ENCODE measurements at regions not wholly inside any gene's neighbourhood (a gene's known extent, or its start where the extent isn't known, plus 50 kb on each side); places are given as distances from the start of the nearest gene placed in this dataset.

DNA sequence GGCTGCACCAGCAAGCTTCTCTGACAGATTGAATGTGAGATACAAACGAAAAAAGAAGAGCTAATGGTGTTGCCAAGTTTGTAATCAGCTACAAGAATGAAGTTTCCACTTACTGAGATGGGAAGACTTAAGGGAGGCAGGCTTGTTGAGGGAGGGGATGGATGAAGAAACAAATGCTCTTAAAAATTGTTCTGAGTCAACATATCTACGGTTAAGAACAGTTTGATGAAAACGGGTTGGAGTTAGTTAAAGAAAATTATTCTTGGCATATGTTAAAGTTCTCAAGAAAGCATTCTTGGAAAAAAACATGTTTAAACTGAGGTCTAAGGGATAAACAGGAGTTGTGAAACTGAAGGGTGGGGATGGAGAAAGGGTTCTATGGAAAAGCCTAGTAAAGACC lies 816.3 kb upstream of the HS3ST1 start:
- no peak for DNase-seq (ENCODE audit: low read depth)
- H3K4me3 ChIP-seq (ENCODE audit: control insufficient read depth, low read depth, low read length) = no peak overlapping the region
- TF ChIP-seq, protein P1, sequence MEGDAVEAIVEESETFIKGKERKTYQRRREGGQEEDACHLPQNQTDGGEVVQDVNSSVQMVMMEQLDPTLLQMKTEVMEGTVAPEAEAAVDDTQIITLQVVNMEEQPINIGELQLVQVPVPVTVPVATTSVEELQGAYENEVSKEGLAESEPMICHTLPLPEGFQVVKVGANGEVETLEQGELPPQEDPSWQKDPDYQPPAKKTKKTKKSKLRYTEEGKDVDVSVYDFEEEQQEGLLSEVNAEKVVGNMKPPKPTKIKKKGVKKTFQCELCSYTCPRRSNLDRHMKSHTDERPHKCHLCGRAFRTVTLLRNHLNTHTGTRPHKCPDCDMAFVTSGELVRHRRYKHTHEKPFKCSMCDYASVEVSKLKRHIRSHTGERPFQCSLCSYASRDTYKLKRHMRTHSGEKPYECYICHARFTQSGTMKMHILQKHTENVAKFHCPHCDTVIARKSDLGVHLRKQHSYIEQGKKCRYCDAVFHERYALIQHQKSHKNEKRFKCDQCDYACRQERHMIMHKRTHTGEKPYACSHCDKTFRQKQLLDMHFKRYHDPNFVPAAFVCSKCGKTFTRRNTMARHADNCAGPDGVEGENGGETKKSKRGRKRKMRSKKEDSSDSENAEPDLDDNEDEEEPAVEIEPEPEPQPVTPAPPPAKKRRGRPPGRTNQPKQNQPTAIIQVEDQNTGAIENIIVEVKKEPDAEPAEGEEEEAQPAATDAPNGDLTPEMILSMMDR (IDR thresholded peaks at IDR 0.05; ENCODE audit: control insufficient read depth, insufficient read depth, low read depth, low read length, missing control alignments) = no peak

DNA sequence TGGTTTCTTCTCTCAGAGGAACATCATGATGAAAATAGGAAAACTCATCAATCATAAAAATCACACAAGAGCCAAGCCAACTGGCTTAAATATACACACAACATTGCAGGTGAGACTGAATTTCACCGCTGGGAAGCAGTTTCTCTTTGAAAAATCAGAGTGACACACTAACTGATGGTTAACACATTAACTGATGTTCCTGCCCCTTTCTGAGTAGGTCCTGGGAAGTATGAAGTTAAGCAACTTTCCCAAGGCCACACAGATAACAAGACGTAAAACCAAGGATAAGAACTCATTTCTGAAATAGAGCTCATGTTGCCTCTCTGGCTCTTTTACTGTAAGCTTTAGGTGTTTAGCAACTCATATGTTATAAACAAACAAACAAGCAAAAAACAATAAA lies 813.7 kb upstream of the HS3ST1 start:
- TF ChIP-seq, protein P1 (IDR thresholded peaks at IDR 0.05; ENCODE audit: control insufficient read depth, insufficient read depth, low read depth, low read length, missing control alignments) = no peak
- DNase-seq (ENCODE audit: low read depth) = no peak
- H3K4me3 ChIP-seq (ENCODE audit: control insufficient read depth, low read depth, low read length) = no peak overlapping the region

DNA sequence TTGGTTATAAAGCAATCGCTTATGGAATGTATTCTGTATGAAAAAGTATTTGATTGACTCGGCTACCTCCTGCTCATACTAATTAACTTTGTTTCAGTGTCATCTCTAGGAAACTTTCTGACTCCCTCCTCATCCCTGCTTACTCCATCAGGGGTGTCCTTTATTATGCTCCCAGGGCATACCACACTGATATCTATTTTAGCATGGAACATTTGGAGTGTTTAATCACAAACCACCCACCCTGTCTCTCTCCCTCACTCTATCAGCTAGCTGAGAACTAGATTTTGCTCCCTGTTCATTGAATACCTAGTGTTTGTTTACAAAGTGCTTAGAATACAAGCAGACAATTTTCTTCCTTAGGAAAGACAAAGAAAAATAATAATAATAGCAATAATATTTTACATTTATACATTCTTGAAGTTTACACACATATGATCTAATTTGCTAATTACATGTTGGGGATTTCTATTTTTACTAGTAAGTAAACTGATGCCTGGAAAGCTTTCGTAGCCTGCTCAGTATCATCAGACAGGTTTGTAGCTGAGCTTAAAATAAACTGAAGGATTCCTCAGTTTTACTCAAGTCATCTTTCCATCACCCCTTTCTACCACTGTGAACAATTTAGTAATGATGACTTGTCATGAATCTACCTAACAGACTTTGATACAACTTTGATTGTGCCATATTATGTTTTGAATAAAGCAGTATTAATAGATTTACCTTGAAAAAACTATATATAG lies 811.4 kb upstream of the HS3ST1 start:
- TF ChIP-seq, protein P1 (IDR thresholded peaks at IDR 0.05; ENCODE audit: control insufficient read depth, insufficient read depth, low read depth, low read length, missing control alignments) = no peak
- DNase-seq (ENCODE audit: low read depth) = no peak
- no peak overlapping the region for H3K4me3 ChIP-seq (ENCODE audit: control insufficient read depth, low read depth, low read length)

DNA sequence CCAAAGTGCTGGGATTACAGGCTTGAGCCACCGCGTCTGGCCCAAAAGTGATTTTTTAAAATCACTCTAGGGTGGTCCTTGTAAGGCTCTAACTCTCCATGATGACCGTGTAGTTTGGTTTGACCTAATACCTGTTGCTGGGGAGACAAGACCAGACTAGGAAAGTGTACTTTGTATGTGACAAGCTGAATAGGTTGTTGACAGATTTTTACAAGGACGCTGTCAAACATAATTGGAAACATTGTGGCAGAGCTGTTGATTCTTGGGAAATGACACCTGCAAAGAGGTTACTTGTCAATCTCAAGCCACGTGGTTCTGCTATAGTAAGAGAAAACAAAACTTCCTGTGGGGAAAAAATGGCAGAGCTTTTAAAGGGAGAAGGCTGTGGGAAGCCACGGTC lies 802.4 kb upstream of the HS3ST1 start:
- TF ChIP-seq, protein P1 (IDR thresholded peaks at IDR 0.05; ENCODE audit: control insufficient read depth, insufficient read depth, low read depth, low read length, missing control alignments) = no peak

DNA sequence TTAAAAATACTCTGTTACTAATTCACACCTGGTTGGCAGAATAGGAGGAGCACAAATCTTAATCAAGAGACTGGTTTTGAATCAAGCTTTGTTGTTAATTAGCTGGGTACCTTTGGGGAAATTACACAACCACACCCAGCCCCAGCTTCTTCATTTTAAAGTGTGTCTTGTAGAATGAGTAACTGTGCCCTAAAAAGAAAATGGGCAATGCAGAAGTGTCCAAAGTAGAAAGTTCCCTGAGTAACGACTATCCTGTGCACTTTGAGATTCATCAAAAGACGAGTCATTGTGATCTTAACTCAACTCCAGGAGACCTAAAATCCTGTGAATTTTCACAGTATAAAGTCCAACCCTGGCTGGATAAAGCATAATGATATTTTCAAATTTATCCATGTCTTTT lies 792.3 kb upstream of the HS3ST1 start:
- no peak overlapping the region for H3K4me3 ChIP-seq (ENCODE audit: control insufficient read depth, low read depth, low read length)
- TF ChIP-seq, protein P1 (IDR thresholded peaks at IDR 0.05; ENCODE audit: control insufficient read depth, insufficient read depth, low read depth, low read length, missing control alignments) = no peak
- DNase-seq (ENCODE audit: low read depth) = no peak

More for the DNA sequence above, 802.4 kb upstream of the HS3ST1 start:
- no peak for DNase-seq (ENCODE audit: low read depth)
- no peak overlapping the region for H3K4me3 ChIP-seq (ENCODE audit: control insufficient read depth, low read depth, low read length)

DNA sequence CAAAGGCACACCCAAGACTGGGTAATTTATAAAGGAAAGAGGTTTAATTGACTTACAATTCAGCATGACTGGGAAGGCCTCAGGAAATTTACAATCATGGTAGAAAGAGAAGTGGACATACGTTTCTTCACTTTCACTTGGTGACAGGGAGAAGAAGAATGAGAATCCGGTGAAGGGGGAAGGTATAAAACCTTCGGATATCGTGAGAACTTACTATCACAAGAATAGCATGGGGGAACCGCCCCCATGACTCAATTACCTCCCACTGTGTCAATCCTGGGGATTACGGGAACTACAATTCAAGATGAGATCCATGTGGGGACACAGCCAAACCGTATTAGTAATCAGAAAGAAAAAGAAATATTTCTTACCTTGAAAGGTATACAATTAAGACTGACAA lies 782.9 kb upstream of the HS3ST1 start:
- DNase-seq (ENCODE audit: low read depth) = no peak
- no peak overlapping the region for H3K4me3 ChIP-seq (ENCODE audit: control insufficient read depth, low read depth, low read length)
- TF ChIP-seq, protein P1 (IDR thresholded peaks at IDR 0.05; ENCODE audit: control insufficient read depth, insufficient read depth, low read depth, low read length, missing control alignments) = no peak
